ENCODE measurements at regions not wholly inside any gene's neighbourhood (a gene's known extent, or its start where the extent isn't known, plus 50 kb on each side); places are given as distances from the start of the nearest gene placed in this dataset.

- CTCF ChIA-PET (ENCODE audit: unreplicated experiment), result no interaction called here
- H3K36me3 ChIP-seq (ENCODE audit: insufficient read depth, low read length), result no peaks in the 10 kb centered on the region
- H3K9me3 ChIP-seq (ENCODE audit: low read length), result no peaks in the 10 kb centered on the region
- H3K4me1 ChIP-seq (ENCODE audit: insufficient read depth, low read length, poor library complexity, severe bottlenecking), result no peaks in the 10 kb centered on the region
- POLR2A ChIA-PET, result interaction anchor here (1.3 kb wide), 1 partner anchor 11 kb away, joined by 4 read pairs; no protein-coding TSS in a partner anchor
- DNase-seq (ENCODE audit: low spot score), result no peak
- no peaks in the 10 kb centered on the region for H3K9me2 ChIP-seq (ENCODE audit: insufficient read depth, low read length)
- no peak overlapping the region for H2AFZ ChIP-seq (ENCODE audit: low read length)
- H3K4me3 ChIP-seq (ENCODE audit: low read depth, low read length, poor library complexity, severe bottlenecking), result no peak overlapping the region
- intact Hi-C loops (cut with micrococcal nuclease; ENCODE audit: unreplicated experiment), result no loop called here
- no peak overlapping the region for H3K27ac ChIP-seq (ENCODE audit: low read depth, low read length, poor library complexity, severe bottlenecking)
- no TSS peak for BruUV-seq (replicated peaks)
- H3K79me2 ChIP-seq (ENCODE audit: insufficient read depth, low read depth, low read length), result no peaks in the 10 kb centered on the region
- H3K4me2 ChIP-seq (ENCODE audit: low read length), result no peak overlapping the region
- TF ChIP-seq EZH2phosphoT487 (IDR thresholded peaks at IDR 0.05; ENCODE audit: borderline replicate concordance, low read depth, low read length) (no peak), CTCF (conservative IDR thresholded peaks at IDR 0.05; ENCODE audit: low read length) (no peak)
- H4K20me1 ChIP-seq (ENCODE audit: insufficient read depth, low read length), result no peaks in the 10 kb centered on the region
Measured at GRCh38 chr5:92956886-92957285, 624.1 kb downstream of the NR2F1-AS1 start.

- Histone ChIP-seq H3K27ac (ENCODE audit: low read depth, low read length, poor library complexity, severe bottlenecking) (no peak overlapping the region), H2AFZ (ENCODE audit: low read length) (no peak overlapping the region), H3K4me1 (ENCODE audit: insufficient read depth, low read length, poor library complexity, severe bottlenecking) (no peaks in the 10 kb centered on the region), H3K4me3 (ENCODE audit: low read depth, low read length, poor library complexity, severe bottlenecking) (no peak overlapping the region), H3K79me2 (ENCODE audit: insufficient read depth, low read depth, low read length) (no peaks in the 10 kb centered on the region), H4K20me1 (ENCODE audit: insufficient read depth, low read length) (no peaks in the 10 kb centered on the region), H3K4me2 (ENCODE audit: low read length) (no peak overlapping the region), H3K9me3 (ENCODE audit: low read length) (no peaks in the 10 kb centered on the region), H3K36me3 (ENCODE audit: insufficient read depth, low read length) (no peaks in the 10 kb centered on the region), H3K9me2 (ENCODE audit: insufficient read depth, low read length) (no peaks in the 10 kb centered on the region)
- CTCF ChIA-PET (ENCODE audit: unreplicated experiment), result no interaction called here
- TF ChIP-seq CTCF (conservative IDR thresholded peaks at IDR 0.05; ENCODE audit: low read length), result no peak
- no peak for TF ChIP-seq EZH2phosphoT487 (IDR thresholded peaks at IDR 0.05; ENCODE audit: borderline replicate concordance, low read depth, low read length)
- BruUV-seq (replicated peaks), result no TSS peak
- POLR2A ChIA-PET, result no interaction called here
- intact Hi-C loops (cut with micrococcal nuclease; ENCODE audit: unreplicated experiment), result no loop called here
- no peak for DNase-seq (ENCODE audit: low spot score)
Measured at GRCh38 chr5:92952243-92952642, 628.8 kb downstream of the NR2F1-AS1 start.

GRCh38 chr5:92951746-92952145, 629.3 kb downstream of the NR2F1-AS1 start:
- no peaks in the 10 kb centered on the region for H3K36me3 ChIP-seq (ENCODE audit: insufficient read depth, low read length)
- intact Hi-C loops (cut with micrococcal nuclease; ENCODE audit: unreplicated experiment), result no loop called here
- H4K20me1 ChIP-seq (ENCODE audit: insufficient read depth, low read length), result no peaks in the 10 kb centered on the region
- H3K79me2 ChIP-seq (ENCODE audit: insufficient read depth, low read depth, low read length), result no peaks in the 10 kb centered on the region
- no peak overlapping the region for H3K4me3 ChIP-seq (ENCODE audit: low read depth, low read length, poor library complexity, severe bottlenecking)
- ChIA-PET CTCF (ENCODE audit: unreplicated experiment) (no interaction called here), POLR2A (interaction anchor here (0.5 to 0.6 kb wide), 2 partner anchors 606 to 1834 kb away, joined by 3 read pairs; no protein-coding TSS in a partner anchor)
- no peaks in the 10 kb centered on the region for H3K9me3 ChIP-seq (ENCODE audit: low read length)
- no TSS peak for BruUV-seq (replicated peaks)
- no peak for TF ChIP-seq EZH2phosphoT487 (IDR thresholded peaks at IDR 0.05; ENCODE audit: borderline replicate concordance, low read depth, low read length)
- no peak for TF ChIP-seq CTCF (conservative IDR thresholded peaks at IDR 0.05; ENCODE audit: low read length)
- H3K4me2 ChIP-seq (ENCODE audit: low read length), result no peak overlapping the region
- H3K27ac ChIP-seq (ENCODE audit: low read depth, low read length, poor library complexity, severe bottlenecking), result no peak overlapping the region
- H3K9me2 ChIP-seq (ENCODE audit: insufficient read depth, low read length), result no peaks in the 10 kb centered on the region
- H2AFZ ChIP-seq (ENCODE audit: low read length), result no peak overlapping the region
- no peak for DNase-seq (ENCODE audit: low spot score)
- H3K4me1 ChIP-seq (ENCODE audit: insufficient read depth, low read length, poor library complexity, severe bottlenecking), result no peaks in the 10 kb centered on the region

All from OCI-LY7 (cell line).